ENCODE measurements at regions not wholly inside any gene's neighbourhood (a gene's known extent, or its start where the extent isn't known, plus 50 kb on each side); places are given as distances from the start of the nearest gene placed in this dataset.

GRCh38 chr15:97600190-97600589 is 360.3 kb upstream of the ARRDC4 start:
- Histone ChIP-seq H3K27me3 (no peaks in the 10 kb centered on the region), H3K36me3 (no peaks in the 10 kb centered on the region), H3K9me3 (ENCODE audit: low read depth) (no peaks in the 10 kb centered on the region), H3K4me1 (ENCODE audit: low read depth) (peaks cover 15% of the 10 kb centered on the region), H3K27ac (no peak overlapping the region), H3K4me3 (no peak overlapping the region)
- no peak for TF ChIP-seq CTCF (IDR thresholded peaks at IDR 0.05; ENCODE audit: low read depth, low read length)
- DNase-seq (ENCODE audit: low read depth in 1 of 2, low spot score in 1 of 2) = no peak

- TF ChIP-seq CTCF (IDR thresholded peaks at IDR 0.05; ENCODE audit: low read depth, low read length) = no peak
- no peak for DNase-seq (ENCODE audit: low read depth in 1 of 2, low spot score in 1 of 2)
- H3K27ac ChIP-seq = no peak overlapping the region
Measured at GRCh38 chr15:97604677-97605076, 355.8 kb upstream of the ARRDC4 start.

GRCh38 chr15:97615114-97615513 is 345.4 kb upstream of the ARRDC4 start:
- Histone ChIP-seq H3K9me3 (ENCODE audit: low read depth) (no peaks in the 10 kb centered on the region), H3K4me1 (ENCODE audit: low read depth) (no peaks in the 10 kb centered on the region), H3K36me3 (no peaks in the 10 kb centered on the region), H3K27me3 (no peaks in the 10 kb centered on the region), H3K27ac (no peak overlapping the region), H3K4me3 (no peak overlapping the region)
- no peak for DNase-seq (ENCODE audit: low read depth in 1 of 2, low spot score in 1 of 2)
- TF ChIP-seq CTCF (IDR thresholded peaks at IDR 0.05; ENCODE audit: low read depth, low read length) = no peak

More at GRCh38 chr15:97604677-97605076, 355.8 kb upstream of the ARRDC4 start:
- H3K4me1 ChIP-seq (ENCODE audit: low read depth) = peaks cover 6% of the 10 kb centered on the region
- H3K27me3 ChIP-seq = no peaks in the 10 kb centered on the region
- H3K36me3 ChIP-seq = no peaks in the 10 kb centered on the region
- H3K4me3 ChIP-seq = no peak overlapping the region
- H3K9me3 ChIP-seq (ENCODE audit: low read depth) = no peaks in the 10 kb centered on the region

GRCh38 chr15:97623091-97623661 is 337.3 kb upstream of the ARRDC4 start:
- no peaks in the 10 kb centered on the region for H3K27me3 ChIP-seq
- DNase-seq (ENCODE audit: low read depth in 1 of 2, low spot score in 1 of 2) = no peak
- no peak for TF ChIP-seq CTCF (IDR thresholded peaks at IDR 0.05; ENCODE audit: low read depth, low read length)

GRCh38 chr15:97627634-97628033 is 332.9 kb upstream of the ARRDC4 start:
- no peak overlapping the region for H3K4me3 ChIP-seq
- no peaks in the 10 kb centered on the region for H3K36me3 ChIP-seq
- no peak overlapping the region for H3K27ac ChIP-seq
- H3K27me3 ChIP-seq = no peaks in the 10 kb centered on the region
- no peaks in the 10 kb centered on the region for H3K9me3 ChIP-seq (ENCODE audit: low read depth)
- no peak for DNase-seq (ENCODE audit: low read depth in 1 of 2, low spot score in 1 of 2)
- no peak for TF ChIP-seq CTCF (IDR thresholded peaks at IDR 0.05; ENCODE audit: low read depth, low read length)
- no peaks in the 10 kb centered on the region for H3K4me1 ChIP-seq (ENCODE audit: low read depth)

More at GRCh38 chr15:97623091-97623661, 337.3 kb upstream of the ARRDC4 start:
- Histone ChIP-seq H3K9me3 (ENCODE audit: low read depth) (no peaks in the 10 kb centered on the region), H3K27ac (no peak overlapping the region), H3K4me1 (ENCODE audit: low read depth) (peaks cover 5% of the 10 kb centered on the region), H3K4me3 (no peak overlapping the region), H3K36me3 (no peaks in the 10 kb centered on the region)
